Gastrocnemius medialis (tissue), 4 donors: ENCODE measurements at regions not wholly inside any gene's neighbourhood (a gene's known extent, or its start where the extent isn't known, plus 50 kb on each side); places are given as distances from the start of the nearest gene placed in this dataset.

Source experiments
- ATAC-seq, 2 donors: fragments of 150-250 bp; one replicate each; pipeline ENCODE4 v1.9.1; 2016
- DNase-seq, 2 donors: peaks; one replicate each; pipeline ENCODE4 v3.0.0-alpha.2; 2019
- H3K27ac ChIP-seq, 4 donors: fragments of 200-600 bp; sonication (generic); 1 replicate in 1 of 4; 2 replicates in 3 of 4; pipeline ENCODE4 v1.5.1; 2016 to 2018; ENCODE audit warnings: mild to moderate bottlenecking in 2 of 4, moderate library complexity in 1 of 4
- H3K27me3 ChIP-seq, 3 donors: fragments of 200-600 bp; sonication (generic) in 2 of 3; 1 replicate in 1 of 3; 2 replicates in 2 of 3; pipeline versions ENCODE4 v1.5.1 to v1.6.0; 2016 to 2019; ENCODE audit warnings: mild to moderate bottlenecking in 1 of 3, moderate library complexity in 1 of 3
- H3K36me3 ChIP-seq, 2 donors: fragments of 200-600 bp; sonication (generic) in 1 of 2; one replicate each; pipeline ENCODE4 v1.5.1; 2017 to 2018
- H3K4me1 ChIP-seq, 2 donors: fragments of 200-600 bp; sonication (generic) in 1 of 2; one replicate each; pipeline ENCODE4 v1.5.1; 2016 to 2017; ENCODE audit warnings: mild to moderate bottlenecking in 2 of 2
- H3K4me3 ChIP-seq, 4 donors: fragments of 200-600 bp; sonication (generic) in 3 of 4; 1 replicate in 1 of 4; 2 replicates in 3 of 4; pipeline ENCODE4 v1.5.1; 2016 to 2019; ENCODE audit warnings: mild to moderate bottlenecking in 2 of 4
- H3K9me3 ChIP-seq, 3 donors: fragments of 200-600 bp; sonication (generic) in 2 of 3; 1 replicate in 1 of 3; 2 replicates in 2 of 3; pipeline ENCODE4 v1.5.1; 2016 to 2019
- CTCF ChIP-seq, 5 experiments: fragments of 450-650 bp in 3 of 5; fragments of 200-600 bp in 2 of 5; sonication (generic) in 2 of 5; IDR thresholded peaks in 4 of 5; conservative IDR thresholded peaks in 1 of 5; 1 replicate in 4 of 5; 2 replicates in 1 of 5; pipeline ENCODE4 v1.5.1; 2016 to 2019; ENCODE audit warnings: antibody characterized with exemption in 5 of 5, mild to moderate bottlenecking in 3 of 5, moderate library complexity in 3 of 5
- POLR2A ChIP-seq, 2 donors: fragments of 450-650 bp; IDR thresholded peaks; one replicate each; pipeline ENCODE4 v1.6.1; 2017; ENCODE audit warnings: antibody characterized with exemption in 2 of 2, mild to moderate bottlenecking in 2 of 2, moderate library complexity in 2 of 2
- in situ Hi-C, 4 donors: fragments of 200-750 bp; cut with MboI; loops; one replicate each; pipeline versions ENCODE4 v1.15.0 to v1.8.0; 2017; ENCODE audit warnings: low sequenced_read_pairs in 4 of 4
- intact Hi-C: fragments of 100-400 bp; cut with DNase I; formaldehyde crosslinking; loops from one replicate; pipeline ENCODE4 v1.15.1; 2023; ENCODE audit warnings: low total_unique reads

GRCh38 chr6:7004581-7005297 is 103.0 kb upstream of the RREB1 start:
- peaks cover 4 to 15% of the 10 kb centered on the region in 2 donors for H3K4me1 ChIP-seq
- H3K9me3 ChIP-seq = no peaks in the 10 kb centered on the region
- ATAC-seq (peak in 1 of 2 donors; percentile 31), DNase-seq (no peak)
- no peaks in the 10 kb centered on the region for H3K36me3 ChIP-seq
- TF ChIP-seq CTCF (IDR thresholded peaks at IDR 0.05 in 4 of 5, conservative IDR thresholded peaks at IDR 0.05 in 1 of 5) = no peak
- no peak for TF ChIP-seq POLR2A (IDR thresholded peaks at IDR 0.05)
- in situ Hi-C loops = no loop called here
- H3K4me3 ChIP-seq = no peak overlapping the region
- intact Hi-C loops = no loop called here
- no peak overlapping the region for H3K27ac ChIP-seq
- no peaks in the 10 kb centered on the region for H3K27me3 ChIP-seq

GRCh38 chr6:7006515-7007191 is 101.1 kb upstream of the RREB1 start:
- Histone ChIP-seq H3K27me3 (no peaks in the 10 kb centered on the region), H3K4me3 (no peak overlapping the region), H3K4me1 (peaks cover 4 to 15% of the 10 kb centered on the region in 2 donors), H3K9me3 (no peaks in the 10 kb centered on the region), H3K36me3 (no peaks in the 10 kb centered on the region), H3K27ac (no peak overlapping the region)
- in situ Hi-C loops = no loop called here
- DNase-seq (no peak), ATAC-seq (no peak)
- intact Hi-C loops = no loop called here
- TF ChIP-seq POLR2A (IDR thresholded peaks at IDR 0.05) (no peak), CTCF (IDR thresholded peaks at IDR 0.05 in 4 of 5, conservative IDR thresholded peaks at IDR 0.05 in 1 of 5) (no peak)

GRCh38 chr6:7008451-7008988 is 99.2 kb upstream of the RREB1 start:
- no peaks in the 10 kb centered on the region for H3K36me3 ChIP-seq
- no peaks in the 10 kb centered on the region for H3K9me3 ChIP-seq
- TF ChIP-seq CTCF (IDR thresholded peaks at IDR 0.05 in 4 of 5, conservative IDR thresholded peaks at IDR 0.05 in 1 of 5) (no peak), POLR2A (IDR thresholded peaks at IDR 0.05) (no peak)
- in situ Hi-C loops = no loop called here
- ATAC-seq = no peak
- H3K27ac ChIP-seq = no peak overlapping the region
- no peaks in the 10 kb centered on the region for H3K27me3 ChIP-seq
- intact Hi-C loops = no loop called here
- no peak overlapping the region for H3K4me3 ChIP-seq
- peaks cover 4 to 15% of the 10 kb centered on the region in 2 donors for H3K4me1 ChIP-seq
- DNase-seq = no peak

GRCh38 chr6:7016226-7016625 is 91.5 kb upstream of the RREB1 start:
- ATAC-seq = peak in 1 of 2 donors; percentile 33
- H3K27ac ChIP-seq = no peak overlapping the region
- in situ Hi-C loops = no loop called here

More at GRCh38 chr6:7016226-7016625, 91.5 kb upstream of the RREB1 start:
- DNase-seq = no peak
- intact Hi-C loops = no loop called here
- Histone ChIP-seq H3K4me1 (no peaks in the 10 kb centered on the region), H3K4me3 (no peak overlapping the region), H3K27me3 (no peaks in the 10 kb centered on the region), H3K9me3 (no peaks in the 10 kb centered on the region), H3K36me3 (no peaks in the 10 kb centered on the region)
- TF ChIP-seq POLR2A (IDR thresholded peaks at IDR 0.05) (no peak), CTCF (IDR thresholded peaks at IDR 0.05 in 4 of 5, conservative IDR thresholded peaks at IDR 0.05 in 1 of 5) (no peak)
